ENCODE measurements at regions not wholly inside any gene's neighbourhood (a gene's known extent, or its start where the extent isn't known, plus 50 kb on each side); places are given as distances from the start of the nearest gene placed in this dataset.

- TF ChIP-seq CTCF (conservative IDR thresholded peaks at IDR 0.05; ENCODE audit: low read length) (no peak), EZH2phosphoT487 (IDR thresholded peaks at IDR 0.05; ENCODE audit: borderline replicate concordance, low read depth, low read length) (no peak)
Observed at GRCh38 chr3:25171897-25172296, 256.2 kb upstream of the RARB start.

Data from OCI-LY7 (cell line).